Thyroid gland (tissue), 4 donors: ENCODE measurements at regions not wholly inside any gene's neighbourhood (a gene's known extent, or its start where the extent isn't known, plus 50 kb on each side); places are given as distances from the start of the nearest gene placed in this dataset.

ENCODE experiments used
- CTCF ChIP-seq, 6 experiments: fragments of 200-600 bp in 3 of 6; fragments of 450-650 bp in 3 of 6; sonication (generic) in 3 of 6; IDR thresholded peaks; one replicate each; pipeline ENCODE4 v1.5.1; 2016 to 2019; ENCODE audit warnings: antibody characterized with exemption in 6 of 6, mild to moderate bottlenecking in 2 of 6, inconsistent platforms in 1 of 6, moderate library complexity in 1 of 6
- POLR2A ChIP-seq, 2 donors: fragments of 450-650 bp; IDR thresholded peaks; one replicate each; pipeline ENCODE4 v1.6.1; 2017; ENCODE audit warnings: antibody characterized with exemption in 2 of 2, mild to moderate bottlenecking in 2 of 2, moderate library complexity in 1 of 2

GRCh38 chr3:31254483-31254882, 278.2 kb upstream of the STT3B start:
- no peak for TF ChIP-seq CTCF (IDR thresholded peaks at IDR 0.05)
- no peak for TF ChIP-seq POLR2A (IDR thresholded peaks at IDR 0.05)
